ENCODE measurements at regions not wholly inside any gene's neighbourhood (a gene's known extent, or its start where the extent isn't known, plus 50 kb on each side); places are given as distances from the start of the nearest gene placed in this dataset.
A peak's percentile ranks its signal among the peaks of the same experiment; 100 is the strongest.

- no peak for TF ChIP-seq CTCF (IDR thresholded peaks at IDR 0.05)
- Mint-ChIP-seq H3K36me3 (ENCODE audit: unreplicated experiment) (no peaks in the 10 kb centered on the region), H3K27me3 (ENCODE audit: unreplicated experiment) (peaks cover 3% of the 10 kb centered on the region), H3K4me3 (ENCODE audit: unreplicated experiment) (no peak overlapping the region), H3K9me3 (ENCODE audit: unreplicated experiment) (no peaks in the 10 kb centered on the region), H3K27ac (ENCODE audit: unreplicated experiment) (no peak overlapping the region), H3K4me1 (ENCODE audit: unreplicated experiment) (no peaks in the 10 kb centered on the region)
- DNase-seq (ENCODE audit: extremely low spot score, unreplicated experiment) = no peak
Observed at GRCh38 chr18:65990174-65990690, 239.4 kb downstream of the CDH7 start.

GRCh38 chr18:65988972-65989371 is 238.2 kb downstream of the CDH7 start:
- Mint-ChIP-seq H3K27me3 (ENCODE audit: unreplicated experiment) (peaks cover 4% of the 10 kb centered on the region), H3K9me3 (ENCODE audit: unreplicated experiment) (no peaks in the 10 kb centered on the region), H3K27ac (ENCODE audit: unreplicated experiment) (no peak overlapping the region), H3K36me3 (ENCODE audit: unreplicated experiment) (no peaks in the 10 kb centered on the region), H3K4me1 (ENCODE audit: unreplicated experiment) (no peaks in the 10 kb centered on the region), H3K4me3 (ENCODE audit: unreplicated experiment) (no peak overlapping the region)
- no peak for DNase-seq (ENCODE audit: extremely low spot score, unreplicated experiment)
- TF ChIP-seq CTCF (IDR thresholded peaks at IDR 0.05) = no peak

GRCh38 chr18:65988386-65988785 is 237.6 kb downstream of the CDH7 start:
- Mint-ChIP-seq H3K27me3 (ENCODE audit: unreplicated experiment) (peaks cover 4% of the 10 kb centered on the region), H3K27ac (ENCODE audit: unreplicated experiment) (no peak overlapping the region), H3K36me3 (ENCODE audit: unreplicated experiment) (no peaks in the 10 kb centered on the region), H3K4me1 (ENCODE audit: unreplicated experiment) (no peaks in the 10 kb centered on the region), H3K9me3 (ENCODE audit: unreplicated experiment) (no peaks in the 10 kb centered on the region), H3K4me3 (ENCODE audit: unreplicated experiment) (no peak overlapping the region)
- TF ChIP-seq CTCF (IDR thresholded peaks at IDR 0.05) = no peak
- no peak for DNase-seq (ENCODE audit: extremely low spot score, unreplicated experiment)

GRCh38 chr18:65983750-65984149 is 232.9 kb downstream of the CDH7 start:
- no peak overlapping the region for H3K4me3 Mint-ChIP-seq (ENCODE audit: unreplicated experiment)
- no peaks in the 10 kb centered on the region for H3K36me3 Mint-ChIP-seq (ENCODE audit: unreplicated experiment)
- TF ChIP-seq CTCF (IDR thresholded peaks at IDR 0.05) = no peak
- H3K27me3 Mint-ChIP-seq (ENCODE audit: unreplicated experiment) = peaks cover 4% of the 10 kb centered on the region
- H3K9me3 Mint-ChIP-seq (ENCODE audit: unreplicated experiment) = peaks cover 4% of the 10 kb centered on the region
- no peaks in the 10 kb centered on the region for H3K4me1 Mint-ChIP-seq (ENCODE audit: unreplicated experiment)
- DNase-seq (ENCODE audit: extremely low spot score, unreplicated experiment) = no peak
- H3K27ac Mint-ChIP-seq (ENCODE audit: unreplicated experiment) = no peak overlapping the region

- H3K36me3 Mint-ChIP-seq (ENCODE audit: unreplicated experiment) = no peaks in the 10 kb centered on the region
- H3K4me3 Mint-ChIP-seq (ENCODE audit: unreplicated experiment) = no peak overlapping the region
- TF ChIP-seq CTCF (IDR thresholded peaks at IDR 0.05) = no peak
- H3K9me3 Mint-ChIP-seq (ENCODE audit: unreplicated experiment) = no peaks in the 10 kb centered on the region
- peaks cover 12% of the 10 kb centered on the region for H3K4me1 Mint-ChIP-seq (ENCODE audit: unreplicated experiment)
- H3K27me3 Mint-ChIP-seq (ENCODE audit: unreplicated experiment) = peaks cover 2% of the 10 kb centered on the region
- no peak for DNase-seq (ENCODE audit: extremely low spot score, unreplicated experiment)
- H3K27ac Mint-ChIP-seq (ENCODE audit: unreplicated experiment) = peak overlapping the region; percentile 46
Observed at GRCh38 chr18:65975536-65975935, 224.7 kb downstream of the CDH7 start.

All from osteocyte (in vitro differentiated cells).